CD4-positive, alpha-beta T cell (primary cell): ENCODE measurements at regions not wholly inside any gene's neighbourhood (a gene's known extent, or its start where the extent isn't known, plus 50 kb on each side); places are given as distances from the start of the nearest gene placed in this dataset.
"Not testable (repeated sequence)": the region's sequence is repeated elsewhere in the genome, so short reads cannot be mapped to it uniquely, and the experiment has no call there.

ENCODE experiments used
- ATAC-seq: fragments of 200-7000 bp; cut with Tn5 transposase; one replicate; pipeline ENCODE4 v1.10.0; 2022; ENCODE audit warnings: mild to moderate bottlenecking; ENCODE audit not compliant: poor library complexity
- CTCF ChIA-PET: fragments of 350-600 bp; sonication (Branson Sonifier 250); formaldehyde crosslinking; loops from one replicate; lab custom pipeline; 2021; ENCODE audit warnings: antibody characterized with exemption, inconsistent platforms; lab: Charles Lee
- POLR2A ChIA-PET: fragments of 350-600 bp; sonication (Branson Sonifier 250); formaldehyde crosslinking; loops from one replicate; lab custom pipeline; 2021; ENCODE audit warnings: antibody characterized with exemption, inconsistent platforms; lab: Charles Lee
- DNase-seq, 14 experiments: peaks; one replicate each; pipeline ENCODE4 v3.0.0-alpha.2; 2013 to 2020; ENCODE audit warnings: mixed read lengths in 2 of 14
- H3K27ac ChIP-seq, 2 donors: one replicate each; pipeline versions ENCODE4 v1.5.1 to v1.7.0; 2013; ENCODE audit warnings: low read length in 2 of 2, low read depth in 1 of 2, mild to moderate bottlenecking in 1 of 2
- H3K27me3 ChIP-seq, 2 experiments: 1 replicate in 1 of 2; 2 replicates in 1 of 2; pipeline versions ENCODE4 v1.6.1 to v1.7.0; 2013; ENCODE audit warnings: low read length in 2 of 2, control low read depth in 1 of 2, mild to moderate bottlenecking in 1 of 2, moderate library complexity in 1 of 2; ENCODE audit not compliant: insufficient read depth in 2 of 2, control insufficient read depth in 1 of 2
- H3K36me3 ChIP-seq: one replicate; pipeline ENCODE4 v1.6.1; 2013; ENCODE audit warnings: low read length, control low read depth; ENCODE audit not compliant: insufficient read depth
- H3K4me1 ChIP-seq: one replicate; pipeline ENCODE4 v1.6.1; 2013; ENCODE audit warnings: low read length, control low read depth; ENCODE audit not compliant: insufficient read depth
- H3K4me3 ChIP-seq: one replicate; pipeline ENCODE4 v1.5.1; 2013; ENCODE audit warnings: mild to moderate bottlenecking, low read length, moderate library complexity
- H3K9me3 ChIP-seq, 2 experiments: 1 replicate in 1 of 2; 2 replicates in 1 of 2; pipeline versions ENCODE4 v1.6.1 to v1.7.0; 2013; ENCODE audit warnings: low read length in 2 of 2, mild to moderate bottlenecking in 2 of 2, control low read depth in 1 of 2, moderate library complexity in 1 of 2; ENCODE audit not compliant: control insufficient read depth in 1 of 2, insufficient read depth in 1 of 2
- H3K27ac Mint-ChIP-seq: one replicate; pipeline ENCODE4 v1.8.0; 2020; ENCODE audit warnings: mixed read lengths
- H3K27me3 Mint-ChIP-seq: one replicate; pipeline ENCODE4 v1.8.0; 2021; ENCODE audit warnings: mixed read lengths
- H3K36me3 Mint-ChIP-seq: one replicate; pipeline ENCODE4 v1.8.0; 2021; ENCODE audit warnings: low read depth, mixed read lengths
- H3K4me1 Mint-ChIP-seq: one replicate; pipeline ENCODE4 v1.8.0; 2021; ENCODE audit warnings: low read depth, mixed read lengths
- H3K4me3 Mint-ChIP-seq: one replicate; pipeline ENCODE4 v1.8.0; 2020; ENCODE audit warnings: mild to moderate bottlenecking, mixed read lengths
- H3K9me3 Mint-ChIP-seq: one replicate; pipeline ENCODE4 v1.8.0; 2020; ENCODE audit warnings: mixed read lengths
- intact Hi-C, 2 experiments: fragments of 100-400 bp; cut with DNase I in 1 of 2; cut with micrococcal nuclease in 1 of 2; formaldehyde crosslinking; loops; one replicate each; pipeline versions ENCODE4 v1.15.1 to v1.9.0; 2023 to 2025; cut with DNase I, micrococcal nuclease
- TF ChIP-seq, protein P1 (sequence below): fragments of 200-600 bp; IDR thresholded peaks from one replicate; pipeline ENCODE4 v1.8.0; 2022; ENCODE audit warnings: antibody characterized with exemption, mild to moderate bottlenecking

DNA sequence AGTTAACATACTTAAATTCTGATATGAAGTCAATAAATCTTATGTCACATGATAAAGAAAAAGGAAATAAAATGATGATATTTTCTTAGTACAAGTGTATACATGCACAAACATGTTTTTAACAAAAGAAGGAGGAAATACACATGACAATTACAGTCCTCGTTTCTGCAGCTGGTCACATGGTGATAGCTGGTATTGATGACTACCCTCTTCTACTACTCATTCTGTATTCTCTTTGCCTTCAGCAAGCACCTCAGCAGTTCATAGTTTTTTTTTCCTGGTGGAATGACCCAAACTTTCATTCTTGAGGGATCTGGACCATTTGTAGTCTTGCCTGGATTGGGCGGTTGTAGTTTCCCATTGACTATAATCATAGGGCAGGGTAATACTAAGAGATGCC is 64.4 kb upstream of the CFAP126 start:
- intact Hi-C loops: no loop called here
- ATAC-seq (no peak), DNase-seq (no peak)
- Mint-ChIP-seq H3K27me3 (peaks cover 89% of the 10 kb centered on the region), H3K4me3 (no peak overlapping the region), H3K4me1 (peaks cover 11% of the 10 kb centered on the region), H3K27ac (no peak overlapping the region), H3K36me3 (peaks cover 8% of the 10 kb centered on the region), H3K9me3 (peaks cover 2% of the 10 kb centered on the region)
- ChIA-PET POLR2A (no interaction called here), CTCF (no interaction called here)
- TF ChIP-seq, protein P1, sequence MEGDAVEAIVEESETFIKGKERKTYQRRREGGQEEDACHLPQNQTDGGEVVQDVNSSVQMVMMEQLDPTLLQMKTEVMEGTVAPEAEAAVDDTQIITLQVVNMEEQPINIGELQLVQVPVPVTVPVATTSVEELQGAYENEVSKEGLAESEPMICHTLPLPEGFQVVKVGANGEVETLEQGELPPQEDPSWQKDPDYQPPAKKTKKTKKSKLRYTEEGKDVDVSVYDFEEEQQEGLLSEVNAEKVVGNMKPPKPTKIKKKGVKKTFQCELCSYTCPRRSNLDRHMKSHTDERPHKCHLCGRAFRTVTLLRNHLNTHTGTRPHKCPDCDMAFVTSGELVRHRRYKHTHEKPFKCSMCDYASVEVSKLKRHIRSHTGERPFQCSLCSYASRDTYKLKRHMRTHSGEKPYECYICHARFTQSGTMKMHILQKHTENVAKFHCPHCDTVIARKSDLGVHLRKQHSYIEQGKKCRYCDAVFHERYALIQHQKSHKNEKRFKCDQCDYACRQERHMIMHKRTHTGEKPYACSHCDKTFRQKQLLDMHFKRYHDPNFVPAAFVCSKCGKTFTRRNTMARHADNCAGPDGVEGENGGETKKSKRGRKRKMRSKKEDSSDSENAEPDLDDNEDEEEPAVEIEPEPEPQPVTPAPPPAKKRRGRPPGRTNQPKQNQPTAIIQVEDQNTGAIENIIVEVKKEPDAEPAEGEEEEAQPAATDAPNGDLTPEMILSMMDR: no peak
- Histone ChIP-seq H3K36me3 (no peaks in the 10 kb centered on the region), H3K27me3 (peaks cover 13 to 16% of the 10 kb centered on the region in 2 experiments), H3K4me3 (no peak overlapping the region), H3K4me1 (no peaks in the 10 kb centered on the region), H3K9me3 (no peaks in the 10 kb centered on the region), H3K27ac (no peak overlapping the region)

- Mint-ChIP-seq H3K4me1 (peaks cover 11% of the 10 kb centered on the region), H3K27ac (peak overlapping the region; percentile 87), H3K36me3 (peaks cover 8% of the 10 kb centered on the region), H3K27me3 (peaks cover 73% of the 10 kb centered on the region), H3K9me3 (peaks cover 2% of the 10 kb centered on the region), H3K4me3 (peak overlapping the region; percentile 79)
- Histone ChIP-seq H3K27ac (no peak overlapping the region), H3K36me3 (no peaks in the 10 kb centered on the region), H3K4me1 (no peaks in the 10 kb centered on the region), H3K9me3 (no peaks in the 10 kb centered on the region), H3K27me3 (peaks cover 14 to 16% of the 10 kb centered on the region in 2 experiments), H3K4me3 (no peak overlapping the region)
- ATAC-seq (peak; percentile 78), DNase-seq (peak in 4 of 14 experiments; percentile 26 to 45 (median 30))
- ChIA-PET POLR2A (no interaction called here), CTCF (interaction anchor here (0.5 kb wide), 1 partner anchor 331 kb away, joined by 3 read pairs; no protein-coding TSS in a partner anchor)
- intact Hi-C loops: no loop called here
- TF ChIP-seq, protein P1: no peak
These were observed 60.2 kb upstream of the CFAP126 start for GRCh38 chr1:161427733-161428516.

- H3K9me3 ChIP-seq, POLR2A ChIA-PET, CTCF ChIA-PET, ATAC-seq, H3K27ac ChIP-seq, H3K4me1 ChIP-seq, H3K36me3 ChIP-seq, DNase-seq, H3K4me3 ChIP-seq, H3K36me3 Mint-ChIP-seq, H3K27ac Mint-ChIP-seq, intact Hi-C loops, H3K4me3 Mint-ChIP-seq, H3K9me3 Mint-ChIP-seq: not testable (repeated sequence)
- peaks cover 5 to 12% of the 10 kb centered on the region in 2 experiments for H3K27me3 ChIP-seq
- H3K27me3 Mint-ChIP-seq: peaks cover 35% of the 10 kb centered on the region
- peaks cover 13% of the 10 kb centered on the region for H3K4me1 Mint-ChIP-seq
These were observed 55.2 kb upstream of the CFAP126 start for GRCh38 chr1:161422914-161423313.
